ENCODE measurements at regions not wholly inside any gene's neighbourhood (a gene's known extent, or its start where the extent isn't known, plus 50 kb on each side); places are given as distances from the start of the nearest gene placed in this dataset.

DNA sequence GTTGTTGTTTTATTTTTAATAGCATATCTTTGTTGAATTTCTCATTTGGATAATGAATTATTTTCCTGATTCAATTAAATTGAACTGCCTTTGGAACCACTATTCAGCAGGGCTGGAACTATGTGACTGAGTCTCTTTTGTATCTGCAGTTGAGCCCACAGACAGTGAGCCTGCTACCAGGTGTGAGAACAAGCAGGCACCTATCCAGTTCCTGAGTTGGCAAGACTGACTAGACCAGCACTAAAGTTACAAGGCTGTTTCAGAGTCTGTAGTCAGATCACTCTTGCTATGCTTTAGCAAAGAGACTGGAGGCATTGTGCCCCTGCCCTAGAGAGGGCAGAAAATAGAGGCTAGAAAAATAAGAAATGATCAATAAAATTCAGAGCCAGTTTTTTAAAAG, 237.3 kb upstream of the GRID2 start:
- H3K4me3 ChIP-seq, result no peak overlapping the region
- DNase-seq, result no peak
- intact Hi-C loops (cut with DNase I), result no loop called here

DNA sequence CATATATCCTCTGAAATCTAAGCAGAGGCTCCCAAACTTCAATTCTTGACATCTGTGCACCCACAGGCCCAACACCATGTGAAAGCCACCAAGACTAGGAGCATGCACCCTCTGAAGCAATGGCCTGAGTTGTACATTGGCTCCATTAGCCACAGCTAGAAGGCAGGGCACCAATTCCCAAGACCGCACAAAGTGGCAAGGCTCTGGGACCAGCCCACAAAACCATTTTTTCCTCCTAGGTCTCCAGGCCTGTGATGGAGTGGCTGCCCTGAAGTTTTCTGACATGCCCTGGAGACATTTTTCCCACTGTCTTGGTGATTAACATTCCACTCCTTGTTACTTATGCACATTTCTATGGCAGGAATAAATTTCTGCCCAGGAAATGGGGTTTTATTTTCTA, 232.2 kb upstream of the GRID2 start:
- H3K9me3 ChIP-seq, result no peaks in the 10 kb centered on the region
- H3K36me3 ChIP-seq, result no peaks in the 10 kb centered on the region
- no peak overlapping the region for H3K27ac ChIP-seq
- TF ChIP-seq CTCF (IDR thresholded peaks at IDR 0.05), result no peak
- no peaks in the 10 kb centered on the region for H3K27me3 ChIP-seq
- no peaks in the 10 kb centered on the region for H3K4me1 ChIP-seq
- no peak for DNase-seq
- intact Hi-C loops (cut with DNase I), result no loop called here
- no peak overlapping the region for H3K9ac ChIP-seq (ENCODE audit: low read depth in 2 of 2, low read length in 2 of 2)
- H3K4me3 ChIP-seq, result no peak overlapping the region

More for the DNA sequence above, 237.3 kb upstream of the GRID2 start:
- no peaks in the 10 kb centered on the region for H3K36me3 ChIP-seq
- TF ChIP-seq CTCF (IDR thresholded peaks at IDR 0.05), result no peak
- no peaks in the 10 kb centered on the region for H3K4me1 ChIP-seq
- H3K9me3 ChIP-seq, result no peaks in the 10 kb centered on the region
- H3K27me3 ChIP-seq, result no peaks in the 10 kb centered on the region
- H3K27ac ChIP-seq, result no peak overlapping the region
- no peak overlapping the region for H3K9ac ChIP-seq (ENCODE audit: low read depth in 2 of 2, low read length in 2 of 2)

DNA sequence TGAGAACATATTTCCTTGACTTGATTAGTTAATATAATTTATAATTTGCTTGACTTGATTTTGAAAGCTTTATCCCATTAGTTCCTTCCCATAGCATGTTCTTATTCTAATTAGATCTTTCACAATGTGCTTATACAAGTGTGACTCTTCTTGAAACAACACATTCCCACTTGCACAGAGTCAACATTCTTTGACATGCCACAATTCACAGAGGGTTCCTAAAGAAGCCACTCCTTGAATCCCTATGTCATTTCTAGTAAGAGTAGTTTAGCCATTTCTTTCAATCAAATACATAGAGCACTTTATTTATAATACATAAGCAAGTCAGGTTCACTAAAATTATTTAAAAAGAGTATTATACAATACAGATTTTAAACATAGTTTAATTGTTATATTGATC, 228.9 kb upstream of the GRID2 start:
- Histone ChIP-seq H3K27ac (no peak overlapping the region), H3K9me3 (no peaks in the 10 kb centered on the region), H3K27me3 (no peaks in the 10 kb centered on the region), H3K4me1 (no peaks in the 10 kb centered on the region), H3K4me3 (no peak overlapping the region), H3K36me3 (no peaks in the 10 kb centered on the region), H3K9ac (ENCODE audit: low read depth in 2 of 2, low read length in 2 of 2) (no peak overlapping the region)
- TF ChIP-seq CTCF (IDR thresholded peaks at IDR 0.05), result no peak
- intact Hi-C loops (cut with DNase I), result no loop called here
- DNase-seq, result no peak

DNA sequence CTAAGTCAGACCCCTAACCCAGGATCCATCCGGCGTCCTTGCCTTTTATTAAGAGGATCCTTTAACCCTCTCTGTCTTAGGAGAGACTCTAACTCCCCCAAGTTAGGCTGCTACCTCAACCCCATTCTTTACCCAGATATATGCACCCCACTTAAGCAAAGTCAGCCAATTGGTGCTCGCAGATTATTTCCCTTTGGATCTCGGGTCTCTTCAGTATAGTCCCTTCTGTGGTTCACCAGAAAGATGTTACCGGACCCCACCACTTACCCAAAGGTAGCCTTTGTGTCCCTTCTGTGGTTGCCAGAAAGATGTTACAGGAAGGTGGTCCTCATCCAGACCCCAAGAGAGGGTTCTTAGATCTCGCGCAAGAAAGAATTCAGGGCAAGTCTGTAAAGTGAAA, 212.9 kb upstream of the GRID2 start:
- intact Hi-C loops (cut with DNase I), result no loop called here
- Histone ChIP-seq H3K9ac (ENCODE audit: low read depth in 2 of 2, low read length in 2 of 2) (no peak overlapping the region), H3K27ac (no peak overlapping the region), H3K4me3 (no peak overlapping the region), H3K9me3 (no peaks in the 10 kb centered on the region), H3K4me1 (no peaks in the 10 kb centered on the region), H3K27me3 (no peaks in the 10 kb centered on the region), H3K36me3 (no peaks in the 10 kb centered on the region)
- DNase-seq, result no peak
- no peak for TF ChIP-seq CTCF (IDR thresholded peaks at IDR 0.05)

DNA sequence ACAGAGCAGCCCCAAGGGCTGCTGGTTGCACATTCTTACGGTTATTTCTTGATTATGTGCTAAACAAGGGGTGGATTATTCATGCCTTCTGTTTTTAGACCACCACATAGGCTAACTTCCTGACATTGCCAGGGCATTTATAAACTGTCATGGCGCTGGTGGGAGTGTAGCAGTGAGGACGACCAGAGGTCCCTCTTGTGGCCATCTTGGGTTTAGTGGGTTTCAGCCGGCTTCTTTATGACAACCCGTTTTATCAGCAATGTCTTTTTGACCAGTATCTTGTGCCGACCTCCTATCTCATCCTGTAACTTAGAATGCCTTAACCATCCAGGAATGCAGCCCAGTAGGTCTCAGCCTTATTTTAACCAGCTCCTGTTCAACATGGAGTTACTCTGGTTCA, 212.4 kb upstream of the GRID2 start:
- TF ChIP-seq CTCF (IDR thresholded peaks at IDR 0.05), result no peak
- no peaks in the 10 kb centered on the region for H3K27me3 ChIP-seq
- no peaks in the 10 kb centered on the region for H3K9me3 ChIP-seq
- no peaks in the 10 kb centered on the region for H3K36me3 ChIP-seq
- H3K9ac ChIP-seq (ENCODE audit: low read depth in 2 of 2, low read length in 2 of 2), result no peak overlapping the region
- no peak overlapping the region for H3K4me3 ChIP-seq
- no peak for DNase-seq
- no peak overlapping the region for H3K27ac ChIP-seq
- intact Hi-C loops (cut with DNase I), result no loop called here
- no peaks in the 10 kb centered on the region for H3K4me1 ChIP-seq

GRCh38 chr4:92099861-92100260, 203.9 kb upstream of the GRID2 start:
- intact Hi-C loops (cut with DNase I), result no loop called here
- no peaks in the 10 kb centered on the region for H3K27me3 ChIP-seq
- H3K9me3 ChIP-seq, result no peaks in the 10 kb centered on the region
- no peak overlapping the region for H3K27ac ChIP-seq
- no peaks in the 10 kb centered on the region for H3K36me3 ChIP-seq
- no peak for TF ChIP-seq CTCF (IDR thresholded peaks at IDR 0.05)
- no peak overlapping the region for H3K4me3 ChIP-seq
- H3K4me1 ChIP-seq, result no peaks in the 10 kb centered on the region
- no peak for DNase-seq
- H3K9ac ChIP-seq (ENCODE audit: low read depth in 2 of 2, low read length in 2 of 2), result no peak overlapping the region
